Endodermal cell (in vitro differentiated cells): ENCODE measurements at regions not wholly inside any gene's neighbourhood (a gene's known extent, or its start where the extent isn't known, plus 50 kb on each side); places are given as distances from the start of the nearest gene placed in this dataset.
A peak's percentile ranks its signal among the peaks of the same experiment; 100 is the strongest.

Experiments
- DNase-seq: peaks from one replicate; pipeline ENCODE4 v3.0.0-alpha.2; 2017
- H3K27ac ChIP-seq: 2 replicates; pipeline ENCODE4 v1.5.1; 2013; ENCODE audit warnings: mild to moderate bottlenecking, low read depth, low read length, moderate library complexity
- H3K27me3 ChIP-seq: 2 replicates; pipeline ENCODE4 v1.6.1; 2013; ENCODE audit warnings: mild to moderate bottlenecking, low read length, moderate library complexity; ENCODE audit not compliant: insufficient read depth, control insufficient read depth, poor library complexity, severe bottlenecking
- H3K36me3 ChIP-seq: 2 replicates; pipeline ENCODE4 v1.7.0; 2013; ENCODE audit warnings: mild to moderate bottlenecking, low read length, moderate library complexity; ENCODE audit not compliant: control insufficient read depth, insufficient read depth
- H3K4me1 ChIP-seq: one replicate; pipeline ENCODE4 v1.7.0; 2013; ENCODE audit warnings: low read length; ENCODE audit not compliant: control insufficient read depth, insufficient read depth
- H3K4me3 ChIP-seq: 2 replicates; pipeline ENCODE4 v1.5.1; 2013; ENCODE audit warnings: mild to moderate bottlenecking, low read length, moderate library complexity
- H3K9ac ChIP-seq: 2 replicates; pipeline ENCODE4 v1.6.1; 2013; ENCODE audit warnings: mild to moderate bottlenecking, low read length, moderate library complexity; ENCODE audit not compliant: poor library complexity, severe bottlenecking; ENCODE audit errors: extremely low read depth
- H3K9me3 ChIP-seq: 2 replicates; pipeline ENCODE4 v1.6.1; 2013; ENCODE audit warnings: mild to moderate bottlenecking, low read length, moderate library complexity; ENCODE audit not compliant: control insufficient read depth
- H3K27ac Mint-ChIP-seq: 2 replicates; pipeline ENCODE4 v1.8.0; 2020; ENCODE audit warnings: mixed read lengths
- H3K27me3 Mint-ChIP-seq: 2 replicates; pipeline ENCODE4 v1.8.0; 2021; ENCODE audit warnings: mild to moderate bottlenecking, mixed read lengths; ENCODE audit not compliant: insufficient read depth
- H3K36me3 Mint-ChIP-seq: 2 replicates; pipeline ENCODE4 v1.8.0; 2020; ENCODE audit warnings: low read depth, mixed read lengths
- H3K4me1 Mint-ChIP-seq: 2 replicates; pipeline ENCODE4 v1.8.0; 2020; ENCODE audit warnings: mixed read lengths
- H3K4me3 Mint-ChIP-seq: 2 replicates; pipeline ENCODE4 v1.8.0; 2020; ENCODE audit warnings: mild to moderate bottlenecking, moderate library complexity, mixed read lengths
- H3K9me3 Mint-ChIP-seq: 2 replicates; pipeline ENCODE4 v1.8.0; 2020; ENCODE audit warnings: mild to moderate bottlenecking, mixed read lengths
- CTCF ChIP-seq: fragments of 200-600 bp; sonication (generic); conservative IDR thresholded peaks from 2 replicates; pipeline ENCODE4 v1.5.0; 2021; ENCODE audit warnings: antibody characterized with exemption, mild to moderate bottlenecking
- WGBS, 2 experiments: methylation state at CpG; one replicate each; pipeline versions ENCODE4 v1.1.5 to v1.1.7; 2013; ENCODE audit warnings: missing lambda C conversion rate in 2 of 2, mixed read lengths in 1 of 2; ENCODE audit not compliant: insufficient coverage in 1 of 2, insufficient read length in 1 of 2; 5-methylcytosine and 5-hydroxymethylcytosine counted together

- H3K9ac ChIP-seq, result no peak overlapping the region
- H3K36me3 Mint-ChIP-seq, result no peaks in the 10 kb centered on the region
- DNase-seq, result no peak
- no peaks in the 10 kb centered on the region for H3K27me3 Mint-ChIP-seq
- H3K27ac ChIP-seq, result no peak overlapping the region
- TF ChIP-seq CTCF, result no peak
- H3K4me1 ChIP-seq, result no peaks in the 10 kb centered on the region
- no peaks in the 10 kb centered on the region for H3K36me3 ChIP-seq
- peaks cover 10% of the 10 kb centered on the region for H3K9me3 Mint-ChIP-seq
- no peaks in the 10 kb centered on the region for H3K4me1 Mint-ChIP-seq
- no peak overlapping the region for H3K4me3 Mint-ChIP-seq
- H3K27ac Mint-ChIP-seq, result no peak overlapping the region
- no peaks in the 10 kb centered on the region for H3K9me3 ChIP-seq
- 90% methylated on average over 3 of the region's 3 CpGs; no CpG with 5 or more reads in 1 of the 2 experiments for WGBS, 2 experiments
- no peak overlapping the region for H3K4me3 ChIP-seq
- no peaks in the 10 kb centered on the region for H3K27me3 ChIP-seq
These were observed 375.6 kb upstream of the GBE1 start for GRCh38 chr3:82137050-82137449.

GRCh38 chr3:82133070-82133606 is 371.7 kb upstream of the GBE1 start:
- Mint-ChIP-seq H3K27me3 (no peaks in the 10 kb centered on the region), H3K27ac (no peak overlapping the region), H3K9me3 (no peaks in the 10 kb centered on the region), H3K4me1 (peaks cover 2% of the 10 kb centered on the region), H3K4me3 (no peak overlapping the region), H3K36me3 (no peaks in the 10 kb centered on the region)
- H3K27me3 ChIP-seq, result no peaks in the 10 kb centered on the region
- peak; percentile 91 for TF ChIP-seq CTCF
- H3K36me3 ChIP-seq, result no peaks in the 10 kb centered on the region
- H3K9ac ChIP-seq, result no peak overlapping the region
- DNase-seq, result peak; percentile 76
- H3K27ac ChIP-seq, result no peak overlapping the region
- H3K4me3 ChIP-seq, result no peak overlapping the region
- 47% methylated on average over 4 of the region's 5 CpGs; no CpG with 5 or more reads in 1 of the 2 experiments for WGBS, 2 experiments
- H3K4me1 ChIP-seq, result no peaks in the 10 kb centered on the region
- H3K9me3 ChIP-seq, result no peaks in the 10 kb centered on the region

GRCh38 chr3:82132210-82133069 is 371.0 kb upstream of the GBE1 start:
- Mint-ChIP-seq H3K4me3 (no peak overlapping the region), H3K4me1 (peaks cover 2% of the 10 kb centered on the region), H3K27me3 (no peaks in the 10 kb centered on the region), H3K36me3 (no peaks in the 10 kb centered on the region), H3K27ac (no peak overlapping the region), H3K9me3 (no peaks in the 10 kb centered on the region)
- H3K4me3 ChIP-seq, result no peak overlapping the region
- DNase-seq, result no peak
- H3K36me3 ChIP-seq, result no peaks in the 10 kb centered on the region
- 91 to 100% methylated on average over 1 to 3 of the region's 3 CpGs for WGBS, 2 experiments
- H3K9ac ChIP-seq, result no peak overlapping the region
- no peaks in the 10 kb centered on the region for H3K4me1 ChIP-seq
- H3K27me3 ChIP-seq, result no peaks in the 10 kb centered on the region
- no peak for TF ChIP-seq CTCF
- no peaks in the 10 kb centered on the region for H3K9me3 ChIP-seq
- no peak overlapping the region for H3K27ac ChIP-seq
